Testis (tissue), 2 donors: ENCODE measurements at regions not wholly inside any gene's neighbourhood (a gene's known extent, or its start where the extent isn't known, plus 50 kb on each side); places are given as distances from the start of the nearest gene placed in this dataset.

Source experiments
- DNase-seq: peaks from one replicate; pipeline ENCODE4 v3.0.0-alpha.2; 2019
- H3K27ac ChIP-seq, 2 donors: fragments of 200-600 bp; sonication (generic); one replicate each; pipeline ENCODE4 v1.5.1; 2019
- H3K27me3 ChIP-seq: fragments of 200-600 bp; sonication (generic); one replicate; pipeline ENCODE4 v1.5.1; 2019
- H3K36me3 ChIP-seq: fragments of 200-600 bp; sonication (generic); one replicate; pipeline ENCODE4 v1.5.1; 2017; ENCODE audit warnings: low read depth; ENCODE audit errors: missing control alignments
- H3K4me1 ChIP-seq: fragments of 200-600 bp; sonication (generic); one replicate; pipeline ENCODE4 v1.5.1; 2019
- H3K4me3 ChIP-seq, 2 donors: fragments of 200-600 bp; sonication (generic); one replicate each; pipeline ENCODE4 v1.5.1; 2017 to 2019
- H3K9me3 ChIP-seq: fragments of 200-600 bp; sonication (generic); one replicate; pipeline ENCODE4 v1.5.1; 2017
- POLR2A ChIP-seq: fragments of 450-650 bp; IDR thresholded peaks from one replicate; pipeline ENCODE4 v1.6.1; 2017; ENCODE audit warnings: antibody characterized with exemption, mild to moderate bottlenecking, moderate library complexity
- WGBS, 2 donors: methylation state at CpG; one replicate each; pipeline ENCODE4 v1.1.5; 2018; 5-methylcytosine and 5-hydroxymethylcytosine counted together
- intact Hi-C: fragments of 100-400 bp; cut with DNase I; formaldehyde crosslinking; loops from one replicate; pipeline ENCODE4 v1.15.1; 2023; ENCODE audit warnings: low total_unique reads
- TF ChIP-seq, protein P1 (sequence below), 3 experiments: fragments of 450-650 bp in 2 of 3; fragments of 200-600 bp in 1 of 3; sonication (generic) in 1 of 3; IDR thresholded peaks; one replicate each; pipeline ENCODE4 v1.5.1; 2016 to 2019; ENCODE audit warnings: antibody characterized with exemption in 3 of 3, mild to moderate bottlenecking in 2 of 3, moderate library complexity in 1 of 3

DNA sequence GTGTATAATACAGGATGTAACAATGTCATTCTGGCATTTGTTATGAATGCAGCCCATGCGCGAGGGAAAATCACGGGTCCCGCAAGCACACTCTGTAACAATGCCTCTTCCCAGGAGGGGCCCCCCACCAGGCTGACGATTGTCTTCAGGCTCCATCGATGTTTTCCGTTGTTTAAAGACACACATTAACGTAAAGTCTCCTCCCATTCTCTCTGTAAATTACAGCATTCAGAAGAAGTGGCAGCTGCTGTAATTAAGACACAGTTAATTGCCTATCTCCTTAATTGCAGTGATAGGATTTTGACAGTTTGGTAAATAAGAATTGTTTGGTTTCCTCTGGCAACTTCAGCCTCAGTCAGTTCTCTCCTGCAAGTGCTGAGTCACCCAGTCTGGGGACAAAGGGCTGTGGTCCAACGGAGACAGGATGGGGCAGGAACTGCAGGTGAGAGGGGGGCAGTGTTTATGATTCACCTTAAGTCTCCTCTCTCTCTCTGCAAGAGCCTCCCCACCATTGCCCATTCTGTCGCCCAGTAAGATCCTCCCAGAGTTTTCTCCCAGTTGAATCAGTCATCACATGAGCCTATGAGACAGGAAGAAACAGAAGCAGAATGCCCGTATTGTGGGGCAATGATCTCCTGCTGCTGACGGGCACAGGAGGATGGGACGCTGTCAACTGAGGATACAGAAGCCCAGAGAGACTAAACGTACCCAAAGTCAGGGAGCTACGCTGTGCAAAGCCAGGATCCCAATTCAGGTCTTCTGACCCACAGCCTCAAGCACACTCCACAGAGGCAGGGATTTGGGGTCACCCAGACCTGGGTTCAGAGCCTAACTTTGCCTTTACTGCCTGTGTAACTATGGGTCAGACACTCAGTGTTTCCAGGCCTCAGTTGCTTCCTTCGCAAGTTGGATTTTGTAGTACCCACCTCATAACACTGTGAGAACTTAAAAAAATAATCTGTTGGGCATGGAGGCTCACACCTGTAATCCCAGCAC lies 110.0 kb downstream of the ADSS2 start:
- H3K4me3 ChIP-seq, result no peak overlapping the region
- DNase-seq, result peak; percentile 38
- no peak for TF ChIP-seq POLR2A
- TF ChIP-seq, protein P1, sequence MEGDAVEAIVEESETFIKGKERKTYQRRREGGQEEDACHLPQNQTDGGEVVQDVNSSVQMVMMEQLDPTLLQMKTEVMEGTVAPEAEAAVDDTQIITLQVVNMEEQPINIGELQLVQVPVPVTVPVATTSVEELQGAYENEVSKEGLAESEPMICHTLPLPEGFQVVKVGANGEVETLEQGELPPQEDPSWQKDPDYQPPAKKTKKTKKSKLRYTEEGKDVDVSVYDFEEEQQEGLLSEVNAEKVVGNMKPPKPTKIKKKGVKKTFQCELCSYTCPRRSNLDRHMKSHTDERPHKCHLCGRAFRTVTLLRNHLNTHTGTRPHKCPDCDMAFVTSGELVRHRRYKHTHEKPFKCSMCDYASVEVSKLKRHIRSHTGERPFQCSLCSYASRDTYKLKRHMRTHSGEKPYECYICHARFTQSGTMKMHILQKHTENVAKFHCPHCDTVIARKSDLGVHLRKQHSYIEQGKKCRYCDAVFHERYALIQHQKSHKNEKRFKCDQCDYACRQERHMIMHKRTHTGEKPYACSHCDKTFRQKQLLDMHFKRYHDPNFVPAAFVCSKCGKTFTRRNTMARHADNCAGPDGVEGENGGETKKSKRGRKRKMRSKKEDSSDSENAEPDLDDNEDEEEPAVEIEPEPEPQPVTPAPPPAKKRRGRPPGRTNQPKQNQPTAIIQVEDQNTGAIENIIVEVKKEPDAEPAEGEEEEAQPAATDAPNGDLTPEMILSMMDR (IDR thresholded peaks at IDR 0.05), result no peak
- no peaks in the 10 kb centered on the region for H3K27me3 ChIP-seq
- no peaks in the 10 kb centered on the region for H3K9me3 ChIP-seq
- peaks cover 12% of the 10 kb centered on the region for H3K4me1 ChIP-seq
- no peaks in the 10 kb centered on the region for H3K36me3 ChIP-seq
- WGBS, 2 donors, result 45 to 50% methylated on average over 13 to 16 of the region's 16 CpGs
- H3K27ac ChIP-seq, result no peak overlapping the region
- intact Hi-C loops, result no loop called here

DNA sequence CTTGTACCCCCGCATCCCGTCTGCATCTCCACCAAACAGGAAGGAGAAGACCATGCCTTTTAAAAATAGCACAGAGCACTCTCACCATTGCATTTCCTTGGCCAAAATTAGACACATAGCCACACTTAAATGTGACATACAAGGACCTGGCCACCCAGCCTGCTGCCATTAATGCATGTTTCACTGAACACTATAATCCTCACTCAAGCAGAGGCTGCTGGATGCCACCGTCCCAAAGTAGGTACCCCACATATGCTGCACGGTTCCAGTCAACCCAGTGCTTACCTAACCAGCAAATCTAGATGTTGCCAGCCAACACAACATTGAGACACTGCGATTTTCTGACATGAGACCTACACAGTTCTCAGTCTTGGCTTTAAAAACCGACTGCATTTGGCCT lies 107.7 kb downstream of the ADSS2 start:
- Histone ChIP-seq H3K9me3 (no peaks in the 10 kb centered on the region), H3K36me3 (no peaks in the 10 kb centered on the region), H3K27ac (no peak overlapping the region), H3K4me3 (no peak overlapping the region), H3K27me3 (no peaks in the 10 kb centered on the region), H3K4me1 (peaks cover 12% of the 10 kb centered on the region)
- 87 to 88% methylated on average over 6 of the region's 6 CpGs for WGBS, 2 donors
- TF ChIP-seq, protein P1 (IDR thresholded peaks at IDR 0.05), result no peak
- TF ChIP-seq POLR2A, result no peak
- intact Hi-C loops, result no loop called here
- no peak for DNase-seq

DNA sequence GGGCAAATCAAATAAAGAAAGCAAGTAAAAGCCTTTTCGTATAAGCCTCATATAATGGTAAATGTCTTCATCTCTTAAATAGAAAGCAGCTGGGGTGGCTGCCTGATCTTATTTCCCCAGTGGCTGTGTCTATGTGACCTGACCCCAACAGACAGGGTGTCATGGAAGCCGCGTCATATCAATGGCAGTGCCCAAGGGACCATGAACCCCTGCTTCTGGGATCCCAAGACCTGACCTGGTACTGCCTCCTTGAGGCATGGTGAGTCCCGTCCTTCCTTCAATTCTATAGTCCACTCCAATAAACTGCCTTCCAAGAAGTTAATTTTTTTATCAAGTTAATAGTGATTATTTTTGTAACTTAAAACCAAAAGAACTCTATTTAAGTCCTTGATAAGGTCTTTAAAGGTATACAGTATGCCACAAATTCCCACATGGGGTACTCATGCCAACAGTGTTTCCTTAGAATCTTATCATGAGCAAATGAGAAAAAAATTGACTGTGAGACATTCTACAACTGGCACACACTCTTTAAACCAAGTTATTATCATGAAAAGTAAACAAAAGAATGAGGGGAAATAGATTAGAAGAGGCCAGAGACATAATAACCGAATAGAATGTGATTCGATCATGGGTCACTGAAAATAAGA lies 104.6 kb downstream of the ADSS2 start:
- no peak overlapping the region for H3K4me3 ChIP-seq
- H3K4me1 ChIP-seq, result no peaks in the 10 kb centered on the region
- intact Hi-C loops, result no loop called here
- no peaks in the 10 kb centered on the region for H3K9me3 ChIP-seq
- no peaks in the 10 kb centered on the region for H3K27me3 ChIP-seq
- DNase-seq, result no peak
- WGBS, 2 donors, result 75 to 87% methylated on average over 6 of the region's 6 CpGs
- no peak overlapping the region for H3K27ac ChIP-seq
- H3K36me3 ChIP-seq, result no peaks in the 10 kb centered on the region
- no peak for TF ChIP-seq POLR2A
- TF ChIP-seq, protein P1 (IDR thresholded peaks at IDR 0.05), result no peak

DNA sequence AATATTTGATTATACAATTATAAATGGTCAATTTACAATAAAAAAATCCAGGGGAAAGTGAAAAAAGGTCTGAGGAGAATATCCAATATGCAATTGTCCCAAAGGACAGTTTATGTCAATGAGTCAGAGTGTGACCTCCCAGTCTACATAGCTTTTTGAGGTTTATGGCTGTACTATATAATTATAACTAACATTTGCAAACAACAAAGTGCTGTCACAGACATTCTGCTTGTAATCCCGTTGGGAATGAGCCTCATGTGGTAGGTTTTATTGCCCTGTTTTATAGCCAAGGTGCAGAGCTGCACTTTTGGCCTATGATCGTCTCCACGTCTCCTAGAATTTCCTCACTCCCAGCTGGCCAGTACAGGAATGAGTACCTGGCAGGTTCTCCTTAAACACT lies 103.8 kb downstream of the ADSS2 start:
- no peak overlapping the region for H3K4me3 ChIP-seq
- no peaks in the 10 kb centered on the region for H3K4me1 ChIP-seq
- H3K9me3 ChIP-seq, result no peaks in the 10 kb centered on the region
- no peak overlapping the region for H3K27ac ChIP-seq
- intact Hi-C loops, result no loop called here
- 74 to 76% methylated on average over 3 of the region's 3 CpGs for WGBS, 2 donors
- H3K27me3 ChIP-seq, result no peaks in the 10 kb centered on the region
- H3K36me3 ChIP-seq, result no peaks in the 10 kb centered on the region
- no peak for DNase-seq
- TF ChIP-seq POLR2A, result no peak
- TF ChIP-seq, protein P1 (IDR thresholded peaks at IDR 0.05), result no peak
